HEK293 (cell line): ENCODE measurements at regions not wholly inside any gene's neighbourhood (a gene's known extent, or its start where the extent isn't known, plus 50 kb on each side); places are given as distances from the start of the nearest gene placed in this dataset.

ENCODE experiments used
- CTCF ChIA-PET: fragments of 350-600 bp; formaldehyde crosslinking; extraction: SDS; loops from one replicate; lab custom pipeline; 2021; ENCODE audit warnings: antibody characterized with exemption; lab: Yijun Ruan, JAX
- POLR2A ChIA-PET: fragments of 300-600 bp; formaldehyde crosslinking; extraction: SDS; loops from one replicate; lab custom pipeline; 2020; ENCODE audit warnings: antibody characterized with exemption, inconsistent platforms; lab: Yijun Ruan, JAX
- H3K27ac ChIP-seq: fragments of 200-500 bp; sonication (Bioruptor generic); 2 replicates; pipeline ENCODE4 v1.5.1; 2014; ENCODE audit warnings: low read depth, low read length, control low read depth, inconsistent platforms; ENCODE audit errors: extremely low read depth
- H3K36me3 ChIP-seq, 2 experiments: fragments of 200-500 bp in 1 of 2; sonication (Bioruptor generic) in 1 of 2; 1 replicate in 1 of 2; 2 replicates in 1 of 2; pipeline ENCODE4 v1.5.1; 2014 to 2017; ENCODE audit warnings: inconsistent platforms in 2 of 2, low read length in 2 of 2; ENCODE audit not compliant: control insufficient read depth in 2 of 2, insufficient read depth in 1 of 2
- H3K4me1 ChIP-seq: fragments of 200-500 bp; sonication (Bioruptor generic); 2 replicates; pipeline ENCODE4 v1.5.1; 2014; ENCODE audit warnings: mild to moderate bottlenecking, low read length, inconsistent platforms; ENCODE audit not compliant: control insufficient read depth, insufficient read depth
- H3K4me3 ChIP-seq: 2 replicates; pipeline ENCODE4 v1.5.1; 2011; ENCODE audit warnings: low read depth, mild to moderate bottlenecking, control low read depth, low read length, moderate library complexity
- H3K9me3 ChIP-seq: fragments of 200-500 bp; sonication (Bioruptor generic); 2 replicates; pipeline ENCODE4 v1.5.1; 2014; ENCODE audit warnings: low read depth, low read length, inconsistent platforms; ENCODE audit not compliant: control insufficient read depth, insufficient read depth
- HOXA7 ChIP-seq: sonication (generic); formaldehyde crosslinking; IDR thresholded peaks from 2 replicates; pipeline ENCODE4 v1.8.1; 2022; ENCODE audit warnings: missing genetic modification reagents, borderline replicate concordance
- MEIS1 ChIP-seq: sonication (generic); formaldehyde crosslinking; IDR thresholded peaks from 2 replicates; pipeline ENCODE4 v1.8.1; 2022; ENCODE audit warnings: missing genetic modification reagents, mild to moderate bottlenecking, borderline replicate concordance
- OSR2 ChIP-seq: fragments of 450-650 bp; formaldehyde crosslinking; IDR thresholded peaks from 2 replicates; pipeline ENCODE4 v1.5.1; 2016; ENCODE audit warnings: missing biosample characterization, missing genetic modification characterization
- SP2 ChIP-seq: fragments of 450-650 bp; formaldehyde crosslinking; IDR thresholded peaks from 2 replicates; pipeline ENCODE4 v1.5.1; 2016; ENCODE audit warnings: missing biosample characterization, missing genetic modification characterization
- ZFP3 ChIP-seq: fragments of 450-650 bp; formaldehyde crosslinking; IDR thresholded peaks from 2 replicates; pipeline ENCODE4 v1.5.1; 2016; ENCODE audit warnings: low read depth, missing biosample characterization, missing genetic modification characterization
- ZNF155 ChIP-seq: fragments of 450-650 bp; formaldehyde crosslinking; IDR thresholded peaks from 2 replicates; pipeline ENCODE4 v1.5.1; 2016; ENCODE audit warnings: missing biosample characterization, missing genetic modification characterization
- ZNF157 ChIP-seq: fragments of 450-650 bp; formaldehyde crosslinking; IDR thresholded peaks from 2 replicates; pipeline ENCODE4 v1.5.1; 2016; ENCODE audit warnings: missing biosample characterization, missing genetic modification characterization
- ZNF302 ChIP-seq: fragments of 450-650 bp; formaldehyde crosslinking; IDR thresholded peaks from 2 replicates; pipeline ENCODE4 v1.5.1; 2016; ENCODE audit warnings: missing biosample characterization, missing genetic modification characterization, low read depth
- ZNF311 ChIP-seq: fragments of 450-650 bp; formaldehyde crosslinking; IDR thresholded peaks from 2 replicates; pipeline ENCODE4 v1.5.1; 2017; ENCODE audit warnings: missing biosample characterization, missing genetic modification characterization, borderline replicate concordance
- ZNF391 ChIP-seq: fragments of 450-650 bp; formaldehyde crosslinking; IDR thresholded peaks from 2 replicates; pipeline ENCODE4 v1.5.1; 2016; ENCODE audit warnings: low read depth, missing biosample characterization, missing genetic modification characterization, borderline replicate concordance
- ZNF394 ChIP-seq: fragments of 450-650 bp; formaldehyde crosslinking; IDR thresholded peaks from 2 replicates; pipeline ENCODE4 v1.5.1; 2016; ENCODE audit warnings: missing biosample characterization, missing genetic modification characterization, mild to moderate bottlenecking, moderate library complexity, borderline replicate concordance
- ZNF416 ChIP-seq: fragments of 450-650 bp; formaldehyde crosslinking; IDR thresholded peaks from 2 replicates; pipeline ENCODE4 v1.5.1; 2016; ENCODE audit warnings: missing biosample characterization, missing genetic modification characterization
- ZNF561 ChIP-seq: fragments of 450-650 bp; IDR thresholded peaks from 2 replicates; pipeline ENCODE4 v1.5.1; 2018; ENCODE audit warnings: missing biosample characterization, missing genetic modification characterization, borderline replicate concordance
- ZNF654 ChIP-seq: fragments of 450-650 bp; formaldehyde crosslinking; IDR thresholded peaks from 2 replicates; pipeline ENCODE4 v1.5.1; 2016; ENCODE audit warnings: low read depth, missing biosample characterization, missing genetic modification characterization
- ZNF785 ChIP-seq: fragments of 450-650 bp; formaldehyde crosslinking; IDR thresholded peaks from 2 replicates; pipeline ENCODE4 v1.5.1; 2016; ENCODE audit warnings: missing biosample characterization, missing genetic modification characterization
- TF ChIP-seq, protein P1 (sequence below): fragments of 450-650 bp; formaldehyde crosslinking; IDR thresholded peaks from 2 replicates; pipeline ENCODE4 v1.5.1; 2016; ENCODE audit warnings: missing biosample characterization, missing genetic modification characterization
- TF ChIP-seq, protein P2 (sequence below): fragments of 450-650 bp; formaldehyde crosslinking; IDR thresholded peaks from 2 replicates; pipeline ENCODE4 v1.5.1; 2016; ENCODE audit warnings: missing biosample characterization, missing genetic modification characterization
- TF ChIP-seq, protein P3 (sequence below): fragments of 450-650 bp; formaldehyde crosslinking; IDR thresholded peaks from 2 replicates; pipeline ENCODE4 v1.5.1; 2016; ENCODE audit warnings: missing biosample characterization, missing genetic modification characterization, borderline replicate concordance
- TF ChIP-seq, protein P4 (sequence below): fragments of 450-650 bp; formaldehyde crosslinking; IDR thresholded peaks from 2 replicates; pipeline ENCODE4 v1.5.1; 2016; ENCODE audit warnings: missing biosample characterization, missing genetic modification characterization
- TF ChIP-seq, protein P5 (sequence below): fragments of 450-650 bp; formaldehyde crosslinking; IDR thresholded peaks from 2 replicates; pipeline ENCODE4 v1.5.1; 2016; ENCODE audit warnings: missing biosample characterization, missing genetic modification characterization
- TF ChIP-seq, protein P6 (sequence below): fragments of 450-650 bp; formaldehyde crosslinking; IDR thresholded peaks from 2 replicates; pipeline ENCODE4; 2016; ENCODE audit warnings: missing biosample characterization, missing genetic modification characterization

DNA sequence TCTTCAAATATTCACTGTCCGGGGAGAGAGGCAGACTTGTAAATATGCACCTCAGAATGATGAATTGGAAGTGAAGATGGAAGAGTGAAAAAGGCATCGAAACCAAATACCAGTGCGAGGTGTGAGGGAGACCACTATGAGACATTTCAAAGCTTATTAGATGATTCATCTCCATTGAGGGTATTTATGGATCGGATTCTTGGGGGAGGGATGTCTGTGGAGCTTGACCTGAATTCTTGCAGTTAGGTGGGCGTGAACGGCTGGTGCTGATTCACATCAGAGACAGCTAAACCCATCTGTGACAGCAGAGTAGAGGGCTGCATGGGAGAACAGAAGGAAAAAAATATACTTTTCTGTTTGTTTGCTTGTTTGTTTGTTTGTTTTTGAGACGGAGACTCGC is 677.2 kb downstream of the AACS start:
- H3K27ac ChIP-seq, result no peak overlapping the region
- no peak for TF ChIP-seq ZNF394 (tag by site-specific recombination)
- TF ChIP-seq HOXA7 (CRISPR knock-in tag), result no peak
- TF ChIP-seq, protein P1, sequence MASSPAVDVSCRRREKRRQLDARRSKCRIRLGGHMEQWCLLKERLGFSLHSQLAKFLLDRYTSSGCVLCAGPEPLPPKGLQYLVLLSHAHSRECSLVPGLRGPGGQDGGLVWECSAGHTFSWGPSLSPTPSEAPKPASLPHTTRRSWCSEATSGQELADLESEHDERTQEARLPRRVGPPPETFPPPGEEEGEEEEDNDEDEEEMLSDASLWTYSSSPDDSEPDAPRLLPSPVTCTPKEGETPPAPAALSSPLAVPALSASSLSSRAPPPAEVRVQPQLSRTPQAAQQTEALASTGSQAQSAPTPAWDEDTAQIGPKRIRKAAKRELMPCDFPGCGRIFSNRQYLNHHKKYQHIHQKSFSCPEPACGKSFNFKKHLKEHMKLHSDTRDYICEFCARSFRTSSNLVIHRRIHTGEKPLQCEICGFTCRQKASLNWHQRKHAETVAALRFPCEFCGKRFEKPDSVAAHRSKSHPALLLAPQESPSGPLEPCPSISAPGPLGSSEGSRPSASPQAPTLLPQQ (tag by site-specific recombination), result no peak
- TF ChIP-seq SP2 (tag by site-specific recombination), result no peak
- no peak for TF ChIP-seq ZFP3 (tag by site-specific recombination)
- TF ChIP-seq MEIS1 (CRISPR knock-in tag), result no peak
- TF ChIP-seq, protein P2, sequence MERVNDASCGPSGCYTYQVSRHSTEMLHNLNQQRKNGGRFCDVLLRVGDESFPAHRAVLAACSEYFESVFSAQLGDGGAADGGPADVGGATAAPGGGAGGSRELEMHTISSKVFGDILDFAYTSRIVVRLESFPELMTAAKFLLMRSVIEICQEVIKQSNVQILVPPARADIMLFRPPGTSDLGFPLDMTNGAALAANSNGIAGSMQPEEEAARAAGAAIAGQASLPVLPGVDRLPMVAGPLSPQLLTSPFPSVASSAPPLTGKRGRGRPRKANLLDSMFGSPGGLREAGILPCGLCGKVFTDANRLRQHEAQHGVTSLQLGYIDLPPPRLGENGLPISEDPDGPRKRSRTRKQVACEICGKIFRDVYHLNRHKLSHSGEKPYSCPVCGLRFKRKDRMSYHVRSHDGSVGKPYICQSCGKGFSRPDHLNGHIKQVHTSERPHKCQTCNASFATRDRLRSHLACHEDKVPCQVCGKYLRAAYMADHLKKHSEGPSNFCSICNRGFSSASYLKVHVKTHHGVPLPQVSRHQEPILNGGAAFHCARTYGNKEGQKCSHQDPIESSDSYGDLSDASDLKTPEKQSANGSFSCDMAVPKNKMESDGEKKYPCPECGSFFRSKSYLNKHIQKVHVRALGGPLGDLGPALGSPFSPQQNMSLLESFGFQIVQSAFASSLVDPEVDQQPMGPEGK (tag by site-specific recombination), result no peak
- TF ChIP-seq ZNF561, result no peak
- TF ChIP-seq ZNF157, result no peak
- TF ChIP-seq, protein P3, sequence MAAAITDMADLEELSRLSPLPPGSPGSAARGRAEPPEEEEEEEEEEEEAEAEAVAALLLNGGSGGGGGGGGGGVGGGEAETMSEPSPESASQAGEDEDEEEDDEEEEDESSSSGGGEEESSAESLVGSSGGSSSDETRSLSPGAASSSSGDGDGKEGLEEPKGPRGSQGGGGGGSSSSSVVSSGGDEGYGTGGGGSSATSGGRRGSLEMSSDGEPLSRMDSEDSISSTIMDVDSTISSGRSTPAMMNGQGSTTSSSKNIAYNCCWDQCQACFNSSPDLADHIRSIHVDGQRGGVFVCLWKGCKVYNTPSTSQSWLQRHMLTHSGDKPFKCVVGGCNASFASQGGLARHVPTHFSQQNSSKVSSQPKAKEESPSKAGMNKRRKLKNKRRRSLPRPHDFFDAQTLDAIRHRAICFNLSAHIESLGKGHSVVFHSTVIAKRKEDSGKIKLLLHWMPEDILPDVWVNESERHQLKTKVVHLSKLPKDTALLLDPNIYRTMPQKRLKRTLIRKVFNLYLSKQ (tag by site-specific recombination), result no peak
- TF ChIP-seq ZNF391 (tag by site-specific recombination), result no peak
- no peak for TF ChIP-seq ZNF302 (tag by site-specific recombination)
- no peak for TF ChIP-seq ZNF311
- no peak for TF ChIP-seq ZNF785 (tag by site-specific recombination)
- TF ChIP-seq ZNF654 (tag by site-specific recombination), result no peak
- TF ChIP-seq, protein P4, sequence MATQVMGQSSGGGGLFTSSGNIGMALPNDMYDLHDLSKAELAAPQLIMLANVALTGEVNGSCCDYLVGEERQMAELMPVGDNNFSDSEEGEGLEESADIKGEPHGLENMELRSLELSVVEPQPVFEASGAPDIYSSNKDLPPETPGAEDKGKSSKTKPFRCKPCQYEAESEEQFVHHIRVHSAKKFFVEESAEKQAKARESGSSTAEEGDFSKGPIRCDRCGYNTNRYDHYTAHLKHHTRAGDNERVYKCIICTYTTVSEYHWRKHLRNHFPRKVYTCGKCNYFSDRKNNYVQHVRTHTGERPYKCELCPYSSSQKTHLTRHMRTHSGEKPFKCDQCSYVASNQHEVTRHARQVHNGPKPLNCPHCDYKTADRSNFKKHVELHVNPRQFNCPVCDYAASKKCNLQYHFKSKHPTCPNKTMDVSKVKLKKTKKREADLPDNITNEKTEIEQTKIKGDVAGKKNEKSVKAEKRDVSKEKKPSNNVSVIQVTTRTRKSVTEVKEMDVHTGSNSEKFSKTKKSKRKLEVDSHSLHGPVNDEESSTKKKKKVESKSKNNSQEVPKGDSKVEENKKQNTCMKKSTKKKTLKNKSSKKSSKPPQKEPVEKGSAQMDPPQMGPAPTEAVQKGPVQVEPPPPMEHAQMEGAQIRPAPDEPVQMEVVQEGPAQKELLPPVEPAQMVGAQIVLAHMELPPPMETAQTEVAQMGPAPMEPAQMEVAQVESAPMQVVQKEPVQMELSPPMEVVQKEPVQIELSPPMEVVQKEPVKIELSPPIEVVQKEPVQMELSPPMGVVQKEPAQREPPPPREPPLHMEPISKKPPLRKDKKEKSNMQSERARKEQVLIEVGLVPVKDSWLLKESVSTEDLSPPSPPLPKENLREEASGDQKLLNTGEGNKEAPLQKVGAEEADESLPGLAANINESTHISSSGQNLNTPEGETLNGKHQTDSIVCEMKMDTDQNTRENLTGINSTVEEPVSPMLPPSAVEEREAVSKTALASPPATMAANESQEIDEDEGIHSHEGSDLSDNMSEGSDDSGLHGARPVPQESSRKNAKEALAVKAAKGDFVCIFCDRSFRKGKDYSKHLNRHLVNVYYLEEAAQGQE (tag by site-specific recombination), result no peak
- TF ChIP-seq, all 188 proteins: peak for 0
- ChIA-PET CTCF (interaction anchor here (0.6 to 0.7 kb wide), 2 partner anchors 10 to 48 kb away, joined by 3 read pairs; no protein-coding TSS in a partner anchor), POLR2A (no interaction called here)
- Histone ChIP-seq H3K36me3 (no peaks in the 10 kb centered on the region), H3K4me1 (no peaks in the 10 kb centered on the region), H3K4me3 (no peak overlapping the region), H3K9me3 (no peaks in the 10 kb centered on the region)

DNA sequence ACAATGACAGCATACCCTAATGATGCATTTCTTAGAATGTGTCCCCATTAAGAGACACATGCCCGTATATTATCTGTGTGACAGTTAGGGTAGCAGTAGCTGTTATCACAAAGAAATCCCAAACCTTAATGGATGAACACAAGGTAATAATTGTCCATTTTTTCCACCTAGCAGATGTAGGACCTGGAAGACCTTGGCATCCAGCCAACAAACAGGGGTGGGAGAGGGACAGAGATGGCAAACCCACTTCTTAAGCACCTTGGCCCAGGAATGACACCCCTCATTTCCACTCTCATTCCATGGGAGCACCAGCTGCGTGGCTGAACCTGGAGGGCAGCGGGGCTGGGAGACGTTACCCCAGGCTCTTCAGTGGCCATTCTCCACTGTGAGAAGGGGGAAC is 679.0 kb downstream of the AACS start:
- ChIA-PET POLR2A (no interaction called here), CTCF (no interaction called here)
- no peak overlapping the region for H3K4me3 ChIP-seq
- H3K36me3 ChIP-seq, result no peaks in the 10 kb centered on the region
- H3K9me3 ChIP-seq, result no peaks in the 10 kb centered on the region
- no peaks in the 10 kb centered on the region for H3K4me1 ChIP-seq
- no peak overlapping the region for H3K27ac ChIP-seq
- TF ChIP-seq ZNF416 (tag by site-specific recombination) (no peak), ZNF155 (tag by site-specific recombination) (no peak), OSR2 (tag by site-specific recombination) (no peak)
- TF ChIP-seq, protein P5, sequence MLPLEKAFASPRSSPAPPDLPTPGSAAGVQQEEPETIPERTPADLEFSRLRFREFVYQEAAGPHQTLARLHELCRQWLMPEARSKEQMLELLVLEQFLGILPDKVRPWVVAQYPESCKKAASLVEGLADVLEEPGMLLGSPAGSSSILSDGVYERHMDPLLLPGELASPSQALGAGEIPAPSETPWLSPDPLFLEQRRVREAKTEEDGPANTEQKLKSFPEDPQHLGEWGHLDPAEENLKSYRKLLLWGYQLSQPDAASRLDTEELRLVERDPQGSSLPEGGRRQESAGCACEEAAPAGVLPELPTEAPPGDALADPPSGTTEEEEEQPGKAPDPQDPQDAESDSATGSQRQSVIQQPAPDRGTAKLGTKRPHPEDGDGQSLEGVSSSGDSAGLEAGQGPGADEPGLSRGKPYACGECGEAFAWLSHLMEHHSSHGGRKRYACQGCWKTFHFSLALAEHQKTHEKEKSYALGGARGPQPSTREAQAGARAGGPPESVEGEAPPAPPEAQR, result no peak
- TF ChIP-seq, protein P6, sequence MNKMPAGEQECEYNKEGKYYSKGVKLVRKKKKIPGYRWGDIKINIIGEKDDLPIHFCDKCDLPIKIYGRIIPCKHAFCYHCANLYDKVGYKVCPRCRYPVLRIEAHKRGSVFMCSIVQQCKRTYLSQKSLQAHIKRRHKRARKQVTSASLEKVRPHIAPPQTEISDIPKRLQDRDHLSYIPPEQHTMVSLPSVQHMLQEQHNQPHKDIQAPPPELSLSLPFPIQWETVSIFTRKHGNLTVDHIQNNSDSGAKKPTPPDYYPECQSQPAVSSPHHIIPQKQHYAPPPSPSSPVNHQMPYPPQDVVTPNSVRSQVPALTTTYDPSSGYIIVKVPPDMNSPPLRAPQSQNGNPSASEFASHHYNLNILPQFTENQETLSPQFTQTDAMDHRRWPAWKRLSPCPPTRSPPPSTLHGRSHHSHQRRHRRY, result no peak
